Activated CD8-positive, alpha-beta memory T cell treated with anti-CD3 and anti-CD28 coated beads for 48 hours (primary cell): ENCODE measurements at regions not wholly inside any gene's neighbourhood (a gene's known extent, or its start where the extent isn't known, plus 50 kb on each side); places are given as distances from the start of the nearest gene placed in this dataset.

Source experiments
- DNase-seq, 3 experiments: peaks; one replicate each; pipeline ENCODE4 v3.0.0-alpha.2; 2020; ENCODE audit warnings: low read depth in 2 of 3, low spot score in 2 of 3

DNA sequence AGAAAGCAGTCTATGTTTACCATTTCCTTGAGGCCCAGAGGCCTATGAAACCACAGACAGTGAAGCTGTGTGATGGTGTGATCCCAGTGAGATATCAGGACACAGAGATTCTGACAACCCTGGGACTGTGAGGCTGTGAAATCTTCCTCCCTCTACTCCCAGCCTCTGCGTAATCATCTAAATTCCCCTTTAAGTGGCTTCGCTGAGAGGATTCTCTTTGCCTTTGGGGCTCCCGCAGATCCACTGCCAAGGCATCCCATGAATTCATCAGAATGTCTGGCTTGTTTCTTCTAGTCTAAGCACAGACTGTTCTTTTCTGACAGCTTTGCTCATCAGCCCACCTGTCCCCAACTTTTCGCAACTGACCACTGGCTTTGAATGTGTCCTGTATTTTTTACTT is 901.2 kb upstream of the NR2F2 start:
- no peak for DNase-seq

DNA sequence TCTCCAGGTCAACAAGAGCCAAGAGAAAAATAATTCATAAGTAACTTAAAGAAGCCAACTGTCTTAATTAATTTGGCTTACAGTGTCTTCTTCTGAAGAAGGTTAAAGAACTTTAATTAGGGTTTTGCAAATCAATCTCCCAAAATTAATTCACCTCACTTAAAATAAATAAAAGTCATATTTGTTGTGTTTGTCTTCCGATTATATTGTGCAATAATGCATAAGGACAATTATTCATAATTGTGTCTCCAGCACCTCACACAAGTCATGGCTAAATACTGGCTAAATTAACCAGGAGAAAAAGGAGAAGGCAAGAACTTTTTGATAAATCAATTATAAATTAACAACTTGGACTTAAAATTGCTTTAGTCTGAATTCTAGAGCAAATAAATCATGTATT is 899.0 kb upstream of the NR2F2 start:
- no peak for DNase-seq

DNA sequence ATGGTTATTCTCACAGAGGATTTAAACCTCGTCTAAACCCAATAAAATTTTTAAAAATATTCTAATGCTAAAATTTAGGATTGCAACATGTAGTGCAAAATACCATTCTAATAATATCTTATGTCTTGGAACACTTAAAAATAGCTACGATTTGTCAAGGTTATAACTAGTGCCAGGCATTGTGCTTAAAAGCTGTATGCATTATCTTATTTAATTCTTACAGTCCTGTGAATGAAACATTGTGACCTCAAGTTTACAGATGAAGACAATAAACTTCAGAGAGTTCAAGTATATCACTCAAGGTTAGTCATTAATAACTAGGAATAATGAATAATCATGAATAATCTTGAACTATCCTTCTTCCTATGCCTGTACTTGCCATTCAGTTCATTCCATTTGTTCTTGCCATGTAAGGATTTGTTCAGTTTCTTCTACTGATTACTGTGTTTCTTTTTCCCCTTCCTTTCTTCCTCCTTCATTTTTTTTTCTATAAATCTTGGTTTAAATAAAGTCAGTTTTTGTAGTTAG is 897.6 kb upstream of the NR2F2 start:
- DNase-seq = no peak

DNA sequence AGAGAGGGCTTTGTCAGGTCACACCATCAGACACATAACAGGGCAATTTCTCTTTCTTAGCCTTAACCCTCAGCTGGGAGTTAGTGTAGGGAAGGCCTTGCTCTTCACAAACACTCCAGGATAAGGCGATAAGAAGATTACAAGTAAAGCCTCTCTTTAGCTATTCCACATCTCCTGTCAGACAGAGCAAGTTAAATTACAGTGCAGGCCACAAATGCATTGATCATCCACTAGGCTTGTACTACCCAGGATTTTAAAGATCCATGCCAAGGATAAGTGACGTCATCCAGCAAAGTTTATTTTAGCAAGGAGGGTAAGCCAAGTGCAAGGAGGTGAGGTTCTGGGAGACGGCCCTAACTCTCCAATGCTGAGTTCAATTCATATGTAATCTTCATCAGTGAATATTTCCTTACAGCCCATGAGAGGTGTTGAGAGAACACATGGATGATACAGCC is 890.6 kb upstream of the NR2F2 start:
- no peak for DNase-seq

DNA sequence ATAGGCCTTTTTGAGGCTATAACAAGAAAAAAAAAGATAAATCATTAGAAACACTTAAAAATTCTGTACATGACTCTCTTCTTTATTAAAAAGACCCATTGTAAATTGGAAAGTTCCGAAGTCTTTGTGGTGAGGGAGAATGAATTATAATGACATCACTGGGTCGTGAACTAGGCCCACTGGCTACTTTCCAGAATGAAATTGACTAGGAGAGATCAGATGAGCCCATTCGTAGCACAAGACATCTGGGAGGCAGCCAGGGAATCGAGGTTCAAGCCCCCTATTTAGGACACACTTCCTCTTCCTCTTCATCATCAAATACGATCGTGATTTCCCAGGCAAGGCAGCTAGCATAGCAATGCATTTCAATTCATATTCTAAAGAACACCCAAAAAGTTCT is 889.8 kb upstream of the NR2F2 start:
- no peak for DNase-seq

DNA sequence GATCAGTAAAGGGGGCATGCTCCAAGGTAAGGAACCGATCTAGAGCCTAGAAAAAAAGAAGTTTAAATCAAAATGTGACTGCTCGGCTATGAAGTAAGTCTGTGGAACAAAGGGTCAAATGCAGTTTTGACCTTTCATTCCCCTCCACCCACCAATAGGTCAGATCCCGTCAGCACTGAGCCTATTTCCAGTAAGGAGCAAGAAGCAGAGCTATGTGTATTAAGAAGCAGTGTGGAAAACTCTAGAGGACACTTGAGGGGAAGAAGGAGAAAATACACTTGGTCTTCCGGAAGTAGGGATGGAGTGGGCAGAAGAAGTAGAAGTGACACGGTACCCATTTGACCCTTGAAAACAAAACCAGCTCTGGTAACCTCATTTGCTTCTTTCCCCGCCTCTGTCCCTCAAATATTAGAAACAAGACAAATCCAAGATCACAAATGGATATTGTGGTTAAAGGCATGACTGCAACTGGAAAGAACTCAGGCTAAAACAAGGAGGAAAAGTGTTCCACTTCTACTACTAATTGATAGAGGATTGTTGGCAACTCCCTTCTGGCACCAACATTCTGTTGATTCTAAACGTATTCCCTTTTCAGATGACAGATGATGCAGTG is 888.3 kb upstream of the NR2F2 start:
- no peak for DNase-seq

DNA sequence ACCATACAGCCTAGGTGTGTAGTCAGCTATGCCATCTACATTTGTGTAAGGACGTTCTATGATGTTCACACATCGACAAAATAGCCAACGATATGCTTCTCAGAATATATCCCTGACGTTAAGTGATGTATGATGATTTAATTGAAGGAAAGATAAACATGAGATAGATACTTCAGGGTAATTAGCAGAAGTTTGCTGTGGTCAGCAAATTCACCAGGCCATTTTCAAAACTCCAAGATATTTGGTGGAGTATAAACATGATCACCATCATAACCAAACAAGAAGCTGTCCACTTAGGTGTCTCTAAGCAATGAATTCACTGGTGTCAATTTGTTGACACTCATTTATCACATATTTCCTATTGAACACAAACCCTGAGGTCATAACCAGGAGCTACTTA is 885.6 kb upstream of the NR2F2 start:
- no peak for DNase-seq

DNA sequence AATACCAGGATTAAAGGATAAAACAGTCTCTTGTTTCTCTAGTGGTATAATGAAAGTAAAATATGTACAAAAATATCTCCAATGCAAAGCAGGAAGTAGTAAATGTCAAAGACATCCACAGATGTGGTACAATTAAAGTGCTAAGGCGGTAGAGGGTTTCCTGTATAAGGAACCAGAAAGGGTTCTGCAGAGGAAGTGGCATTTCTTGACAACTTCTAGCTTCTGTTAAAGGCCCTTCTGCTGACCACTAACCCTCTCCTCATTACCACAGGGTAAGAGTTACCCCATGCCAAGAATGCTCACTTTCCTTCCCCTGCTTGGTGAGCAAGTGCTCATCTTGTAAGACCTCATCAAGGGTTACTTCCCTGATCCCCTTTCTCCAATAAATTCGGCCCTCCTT is 883.6 kb upstream of the NR2F2 start:
- DNase-seq = peak in 1 of 3 experiments; percentile 0

DNA sequence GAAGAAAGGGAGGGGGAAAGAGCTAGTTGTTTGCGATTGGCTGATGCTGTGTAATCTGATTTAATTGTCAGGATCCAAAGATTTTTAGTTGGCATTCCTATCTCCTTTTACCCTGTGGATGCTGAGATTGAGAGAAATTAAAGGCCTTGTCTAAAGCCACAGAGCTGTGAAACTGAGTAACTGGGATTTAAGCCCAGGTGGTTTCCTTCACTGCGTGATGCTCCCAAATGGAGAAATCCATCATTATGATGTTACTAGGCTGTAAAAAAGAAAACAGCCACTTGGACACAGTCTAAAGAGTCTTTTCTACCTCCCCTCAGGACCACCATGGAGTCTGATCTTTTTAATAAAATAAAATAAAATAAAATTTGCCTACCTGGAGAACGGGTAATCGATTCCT is 883.0 kb upstream of the NR2F2 start:
- no peak for DNase-seq

DNA sequence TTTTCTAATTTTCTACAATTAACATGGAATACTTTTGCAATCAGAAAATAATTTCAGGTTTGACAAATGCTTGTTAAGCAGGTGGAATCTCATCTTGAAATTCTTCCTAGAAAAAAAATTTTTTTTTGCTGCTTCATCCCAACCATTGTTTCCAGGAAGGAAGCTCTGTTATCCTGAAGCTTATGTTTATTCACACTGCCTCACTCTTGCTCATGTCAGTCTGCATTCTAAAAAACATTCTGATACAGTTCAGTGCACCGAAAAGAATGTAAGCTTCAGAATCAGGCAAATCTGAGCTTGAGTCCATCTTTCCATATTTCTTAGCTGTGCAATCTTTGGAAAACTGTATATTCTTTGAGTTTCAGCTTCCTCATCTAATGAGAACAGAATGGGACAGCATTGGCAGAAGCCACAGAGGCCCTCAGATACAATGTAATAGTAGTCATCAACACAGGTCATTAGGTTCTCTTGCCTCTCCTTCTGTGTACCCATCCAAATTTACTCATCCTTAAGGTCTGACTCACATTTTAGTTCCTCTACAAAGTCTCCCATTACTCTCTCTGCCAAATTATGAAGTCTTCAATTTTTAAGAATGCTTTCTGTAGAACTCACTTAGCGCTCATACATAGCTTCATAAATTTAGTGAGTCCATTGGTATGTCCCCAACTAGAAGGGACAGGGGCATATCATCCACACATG is 881.8 kb upstream of the NR2F2 start:
- DNase-seq = no peak

DNA sequence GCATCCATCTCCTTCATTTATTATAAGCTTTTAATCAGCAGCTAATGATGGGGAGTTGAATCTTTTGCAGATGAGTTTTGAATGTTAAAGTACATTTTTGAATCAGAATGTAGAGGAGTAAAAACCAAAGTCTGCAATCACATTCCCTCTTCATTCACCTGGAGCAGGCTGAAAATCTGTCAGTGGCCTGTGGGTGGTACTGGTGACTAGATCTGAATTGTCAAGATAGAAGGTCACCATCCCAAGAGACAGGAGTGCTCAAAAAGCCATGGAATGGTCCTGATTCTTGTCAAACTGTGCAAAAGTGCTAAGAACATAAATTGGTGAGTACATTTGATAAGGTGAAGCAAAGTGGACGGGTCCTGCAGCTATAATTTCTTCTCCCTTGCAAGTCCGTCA is 881.3 kb upstream of the NR2F2 start:
- no peak for DNase-seq

DNA sequence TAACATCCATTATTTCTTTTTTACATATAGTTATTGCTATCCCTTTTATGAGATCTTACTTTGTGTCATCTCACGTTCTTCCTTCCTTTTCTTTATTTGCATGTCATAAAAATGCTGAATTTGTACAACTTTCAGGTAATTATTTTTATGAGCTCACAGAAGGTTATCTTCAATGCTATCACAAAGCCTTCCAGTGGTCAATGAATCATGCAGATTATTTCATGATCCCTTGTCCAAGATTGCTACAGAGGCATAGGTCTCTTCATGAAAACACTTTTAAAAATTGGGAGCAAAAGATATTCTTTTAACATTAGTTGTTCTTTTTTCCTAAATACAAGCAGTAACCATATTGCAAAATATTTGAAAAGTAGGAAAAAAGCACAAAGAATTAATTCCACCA is 880.1 kb upstream of the NR2F2 start:
- no peak for DNase-seq

DNA sequence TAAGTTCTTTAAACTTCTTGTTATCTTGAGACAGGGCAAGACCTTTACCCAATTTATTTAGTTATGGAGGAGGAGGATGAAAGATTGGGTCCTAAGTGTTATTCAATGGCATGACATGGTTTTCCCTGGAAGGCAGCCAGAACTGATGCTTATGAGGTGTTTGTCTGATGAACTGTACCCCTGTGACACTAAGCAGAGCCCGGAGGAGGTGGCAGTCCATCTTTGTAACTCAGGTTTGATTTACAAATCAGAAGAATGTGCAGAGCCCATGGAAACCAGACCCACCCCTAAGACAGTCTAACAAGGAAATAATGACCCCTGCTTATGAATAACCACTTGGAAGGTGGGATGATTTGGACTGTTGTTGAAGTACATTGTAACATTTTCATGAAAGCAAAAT is 878.6 kb upstream of the NR2F2 start:
- no peak for DNase-seq

DNA sequence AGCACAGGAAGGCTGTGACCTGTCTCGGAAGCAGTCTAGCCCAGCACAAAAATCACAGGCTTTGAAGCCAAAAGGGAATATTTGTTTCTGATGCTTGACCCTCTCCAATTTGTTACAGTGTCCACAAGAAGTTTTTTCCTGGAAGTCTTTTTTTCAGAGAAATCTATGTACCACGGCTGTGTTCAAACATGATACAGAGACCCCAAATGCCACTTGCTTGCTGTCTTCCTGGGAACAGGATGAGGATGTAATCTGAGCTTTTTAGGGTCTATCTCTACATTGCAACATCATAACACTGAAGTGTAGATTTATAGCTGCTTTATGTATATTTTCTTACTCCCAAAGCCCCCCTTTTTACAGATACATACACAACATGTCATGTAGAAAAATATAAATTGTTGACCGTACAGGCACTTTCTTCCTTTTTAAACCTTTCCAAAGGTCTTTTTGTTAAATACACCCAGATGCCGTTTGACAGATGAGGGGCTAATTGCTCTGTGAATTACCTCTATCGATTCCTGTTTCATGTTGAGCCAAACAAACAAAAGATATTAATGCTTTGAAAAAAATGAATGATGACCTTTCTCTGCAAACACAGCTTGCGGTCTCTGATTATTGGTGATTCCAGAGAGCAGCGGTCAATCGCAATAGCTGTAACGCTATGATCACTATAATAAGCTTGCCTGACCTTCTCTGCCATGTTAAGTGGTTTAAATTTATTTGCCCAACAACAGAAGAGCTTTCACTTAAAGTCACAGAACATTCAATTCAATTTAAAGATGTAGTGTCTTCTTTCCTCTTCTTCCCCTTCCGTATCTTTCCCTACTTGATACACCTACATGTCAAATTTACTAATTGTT is 875.9 kb upstream of the NR2F2 start:
- DNase-seq = no peak

DNA sequence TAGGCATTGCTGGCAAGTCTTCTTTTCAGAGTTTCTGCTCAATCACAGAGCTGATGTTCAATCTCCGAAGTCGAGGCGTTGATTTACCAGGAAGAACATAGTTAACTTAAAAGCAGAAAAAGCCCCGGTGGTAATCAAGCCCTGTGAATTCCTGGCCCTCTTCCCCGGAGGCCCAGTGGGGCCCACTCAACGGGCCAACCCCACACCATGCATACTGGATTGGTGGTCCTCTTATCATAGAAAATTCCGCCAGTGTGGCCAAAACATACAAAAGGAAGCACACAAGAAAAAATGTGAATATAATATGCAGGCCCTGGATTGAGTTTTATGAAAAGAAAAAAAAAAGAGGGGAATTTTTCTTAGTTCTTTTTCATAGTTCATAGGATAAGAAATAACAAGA is 873.0 kb upstream of the NR2F2 start:
- DNase-seq = no peak

DNA sequence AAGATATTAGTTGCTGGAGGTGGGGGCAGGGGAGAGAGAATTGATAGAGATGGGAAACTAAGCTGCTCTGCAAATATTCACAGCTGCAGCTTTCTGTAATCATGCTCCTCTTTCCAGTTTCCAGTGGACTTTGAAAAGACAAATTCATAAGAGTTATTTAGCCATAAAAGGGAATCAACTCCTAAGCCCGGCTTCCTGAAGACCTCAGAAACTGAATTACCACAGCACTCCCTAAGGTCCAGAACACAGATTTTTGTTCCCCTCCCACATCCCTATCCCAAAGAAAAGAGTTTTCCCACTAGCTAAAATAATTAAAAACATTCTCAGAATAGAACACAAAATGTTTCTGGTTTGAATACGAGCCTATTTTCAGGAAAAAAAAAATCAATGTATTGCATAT is 871.8 kb upstream of the NR2F2 start:
- no peak for DNase-seq

DNA sequence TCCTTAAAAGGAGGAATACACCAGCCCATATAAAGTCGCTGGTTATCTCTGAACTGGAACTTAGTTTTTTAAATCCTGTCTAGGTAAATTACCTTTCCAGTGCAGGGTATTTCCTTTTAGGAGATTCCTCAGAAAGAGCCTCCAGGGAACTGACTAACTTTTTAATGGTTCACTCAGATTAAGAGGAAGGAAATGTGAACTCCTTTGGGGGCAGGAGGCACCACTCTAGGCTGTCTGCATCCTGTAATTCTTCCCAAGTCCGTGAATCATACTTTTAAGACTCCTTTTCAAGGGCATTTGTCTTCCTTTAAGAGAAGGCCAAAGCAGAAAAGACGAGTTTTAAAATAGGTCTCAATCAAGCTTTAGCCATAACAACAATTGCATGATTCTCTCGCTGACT is 871.2 kb upstream of the NR2F2 start:
- DNase-seq = no peak

DNA sequence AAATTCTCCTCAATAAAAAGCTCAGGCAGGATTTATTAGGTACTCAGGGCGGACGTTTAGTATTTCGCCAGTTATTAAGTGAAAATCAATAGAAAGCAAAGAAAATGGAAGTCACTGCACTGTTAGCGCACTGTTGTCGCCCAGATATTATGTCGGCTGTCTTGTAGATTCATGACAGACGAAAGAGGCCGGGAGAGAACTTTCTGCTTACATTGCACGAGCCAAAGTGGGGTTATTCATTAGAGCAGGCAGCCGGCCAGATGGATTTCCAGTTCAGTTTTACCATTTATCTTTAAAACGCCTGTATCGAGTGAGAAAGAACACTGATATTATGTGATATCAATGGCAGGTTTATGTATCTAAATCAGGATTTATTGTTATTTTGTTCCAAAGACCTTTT is 866.0 kb upstream of the NR2F2 start:
- no peak for DNase-seq

DNA sequence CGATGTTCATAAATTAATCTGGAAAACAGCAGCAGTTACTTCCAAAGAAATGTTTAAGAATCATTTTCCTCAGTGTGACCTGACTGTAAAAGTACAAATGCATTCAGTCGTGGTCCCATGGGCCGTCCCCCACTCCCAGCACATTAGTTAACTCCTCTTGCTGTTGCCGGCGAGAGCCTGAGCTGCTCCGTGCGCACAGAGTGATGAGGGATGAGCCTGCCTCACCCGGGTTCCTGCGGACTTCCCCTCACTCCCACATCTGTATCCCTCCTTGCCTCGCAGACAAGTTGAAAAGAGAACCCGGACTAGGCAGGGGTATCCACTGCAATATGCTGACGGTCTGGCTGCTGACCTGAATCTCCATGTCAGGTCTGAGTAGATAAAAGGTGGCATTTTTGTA is 861.7 kb upstream of the NR2F2 start:
- DNase-seq = no peak

DNA sequence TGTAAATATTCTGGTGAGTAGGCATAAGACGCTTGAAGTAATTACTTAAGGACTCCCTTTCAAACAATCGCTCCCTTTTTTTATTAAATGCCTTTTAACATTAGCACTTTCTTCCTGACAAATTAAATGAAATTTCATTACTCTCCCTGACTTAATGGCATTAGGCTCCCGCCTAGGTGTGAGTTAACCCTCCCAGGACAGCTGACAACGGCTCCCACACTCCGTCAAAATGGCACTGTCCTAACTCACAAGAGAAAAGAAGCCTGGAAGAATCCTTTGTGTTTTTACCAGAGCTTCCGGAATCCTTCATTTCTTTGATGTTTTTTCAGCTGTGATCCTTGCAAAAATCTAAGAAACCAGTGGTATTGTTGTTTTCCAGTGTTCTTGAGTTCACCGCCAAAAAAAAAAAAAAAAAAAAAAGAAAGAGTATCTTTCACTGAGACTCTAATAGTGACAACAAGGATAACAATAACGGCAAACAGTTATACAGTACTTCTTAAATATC is 861.0 kb upstream of the NR2F2 start:
- DNase-seq = no peak

DNA sequence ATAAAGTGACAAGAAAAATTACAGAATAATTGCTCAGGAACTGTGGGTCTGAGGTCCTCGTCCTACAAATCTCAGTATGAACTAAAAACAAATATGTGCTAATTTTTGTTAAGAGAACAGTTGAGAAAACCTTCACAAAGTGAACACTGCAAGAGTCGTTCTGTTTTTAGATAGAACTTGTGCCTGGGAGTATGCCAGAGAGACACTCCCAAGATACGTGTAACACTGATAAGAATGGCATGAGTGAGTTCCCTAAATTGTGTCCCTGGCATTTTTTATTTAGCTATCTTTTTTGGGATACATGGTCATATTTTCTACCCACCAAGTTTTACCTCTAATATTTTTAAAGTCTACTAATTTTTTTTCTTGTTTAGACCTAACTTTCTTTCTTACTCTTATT is 860.0 kb upstream of the NR2F2 start:
- DNase-seq = no peak
